ENCODE measurements at regions not wholly inside any gene's neighbourhood (a gene's known extent, or its start where the extent isn't known, plus 50 kb on each side); places are given as distances from the start of the nearest gene placed in this dataset.
"Not testable (repeated sequence)": the region's sequence is repeated elsewhere in the genome, so short reads cannot be mapped to it uniquely, and the experiment has no call there.

GRCh38 chr3:106398891-106399600 lies 530.2 kb upstream of the CBLB start:
- DNase-seq (ENCODE audit: low spot score): no peak

GRCh38 chr3:106399761-106400160 lies 530.9 kb upstream of the CBLB start:
- DNase-seq (ENCODE audit: low spot score): no peak

- no peak for DNase-seq (ENCODE audit: low spot score)
Observed at GRCh38 chr3:106401666-106402490, 533.1 kb upstream of the CBLB start.

GRCh38 chr3:106403371-106404145 lies 534.7 kb upstream of the CBLB start:
- DNase-seq (ENCODE audit: low spot score): no peak

GRCh38 chr3:106413683-106414082 lies 544.9 kb upstream of the CBLB start:
- DNase-seq (ENCODE audit: low spot score): no peak

DNA sequence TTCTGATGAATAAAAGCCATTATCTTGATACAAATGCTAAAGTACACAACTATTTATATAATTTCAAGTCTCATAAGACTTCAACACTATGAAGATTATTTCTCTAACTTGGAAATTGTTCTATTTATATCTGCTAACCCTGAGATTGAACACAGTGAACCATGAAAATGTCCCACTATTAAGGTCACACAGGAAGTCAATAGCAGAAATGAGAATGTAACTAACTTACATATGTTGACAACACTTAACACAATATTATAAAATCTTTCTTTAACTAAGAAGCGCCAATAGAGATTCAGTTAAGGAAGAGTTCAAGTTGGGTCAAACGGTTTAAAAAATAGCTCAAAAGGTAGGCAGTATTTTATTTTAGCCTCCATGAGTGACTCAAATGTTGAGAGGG lies 551.8 kb upstream of the CBLB start:
- DNase-seq (ENCODE audit: low spot score): no peak

DNA sequence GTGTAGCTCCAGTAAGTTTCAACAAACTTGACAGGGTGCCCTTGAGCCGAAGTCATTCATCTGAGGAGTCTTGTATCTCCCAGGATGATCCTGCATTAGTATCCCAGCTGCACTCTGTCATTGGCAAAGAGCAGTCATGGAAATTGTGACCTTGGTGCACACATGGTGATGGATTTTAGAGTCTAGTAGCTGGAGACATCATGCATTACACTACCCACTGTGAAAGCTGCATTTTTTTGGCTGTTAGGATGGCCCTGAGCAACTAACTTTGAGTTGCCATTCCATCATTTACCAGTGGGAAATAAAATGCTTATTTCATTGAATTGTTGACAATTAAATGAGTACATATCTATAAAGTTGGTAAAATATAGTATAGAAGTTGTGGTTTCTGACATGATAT lies 552.6 kb upstream of the CBLB start:
- DNase-seq (ENCODE audit: low spot score): no peak

DNA sequence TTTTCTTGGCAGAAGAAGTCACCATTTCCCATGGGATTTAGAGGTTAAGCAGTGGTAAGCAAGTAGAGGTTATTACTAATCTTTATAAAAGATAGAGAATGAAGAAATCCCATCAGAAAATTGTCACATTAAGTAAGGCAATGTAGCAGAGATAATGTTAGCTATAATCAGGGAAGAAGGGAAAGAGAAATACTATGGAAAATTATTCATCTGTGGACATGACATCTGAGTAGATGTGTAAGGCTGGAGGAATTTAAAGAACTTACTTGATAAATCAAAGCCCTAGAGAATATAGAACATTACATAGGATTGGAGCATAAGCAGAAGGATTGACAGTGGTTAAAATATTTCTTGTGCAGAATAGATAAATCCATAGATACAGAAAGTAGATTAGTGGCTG lies 553.1 kb upstream of the CBLB start:
- no peak for DNase-seq (ENCODE audit: low spot score)

DNA sequence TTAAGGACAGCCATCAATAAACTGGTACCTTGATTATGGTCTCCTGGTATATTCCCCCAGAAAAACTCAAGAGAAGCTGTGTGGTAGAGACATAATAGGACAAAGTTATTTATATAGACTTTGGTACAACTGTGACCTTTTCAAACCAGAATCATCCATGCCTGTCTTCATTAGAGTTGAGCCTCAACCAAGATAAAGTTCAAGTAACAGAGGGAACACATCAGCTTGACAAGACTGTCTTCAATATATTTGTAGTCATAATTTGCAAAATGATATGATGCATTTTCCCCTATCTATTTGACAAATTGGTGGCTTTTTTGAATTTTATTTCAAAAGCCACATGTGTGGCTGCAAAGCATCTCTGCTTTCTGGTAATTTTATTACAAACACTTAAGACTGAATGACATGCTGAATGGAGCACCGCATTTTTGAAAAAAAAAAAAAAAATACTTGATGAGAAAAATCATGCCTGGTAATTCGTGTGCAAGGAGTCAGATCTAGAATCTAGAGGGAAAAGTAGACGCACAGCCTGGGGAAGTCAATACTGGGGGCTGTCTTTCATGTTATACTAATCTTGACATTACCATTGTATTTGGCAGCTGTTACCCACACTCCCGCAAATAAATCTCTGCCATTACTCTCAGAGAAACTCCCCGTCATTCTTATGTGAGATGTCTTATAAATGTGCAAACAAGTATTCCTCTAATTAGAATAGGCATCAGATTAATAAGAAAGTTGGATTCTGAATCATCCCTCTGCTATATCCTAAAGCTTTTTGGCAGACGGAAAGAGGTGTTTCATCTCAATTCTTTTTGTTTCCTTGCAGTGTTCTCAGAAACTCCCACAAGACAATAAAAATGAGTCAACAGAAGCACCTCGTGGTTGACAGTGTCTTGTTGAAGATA lies 554.8 kb upstream of the CBLB start:
- no peak for DNase-seq (ENCODE audit: low spot score)

- DNase-seq (ENCODE audit: low spot score): peak; percentile 45
Observed at GRCh38 chr3:106425026-106425425, 556.2 kb upstream of the CBLB start.

DNA sequence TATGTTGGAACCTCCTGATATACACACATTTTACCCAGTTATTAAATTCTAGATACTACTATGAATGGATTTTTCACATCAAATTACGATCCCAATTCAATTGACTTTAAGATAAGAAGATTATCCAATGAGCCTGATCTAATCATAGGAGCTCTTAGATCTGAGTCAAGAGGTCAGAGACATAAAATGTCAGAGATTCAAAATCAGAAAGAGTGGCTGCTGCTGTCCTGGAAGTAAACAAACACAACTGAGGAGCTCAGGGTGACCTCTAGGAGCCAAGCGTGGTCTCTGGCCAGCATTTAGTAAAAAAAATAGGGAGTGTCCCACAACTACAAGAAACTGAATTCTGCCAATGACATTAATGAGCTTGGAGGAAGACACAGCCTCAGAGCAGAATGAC lies 557.1 kb upstream of the CBLB start:
- no peak for DNase-seq (ENCODE audit: low spot score)

GRCh38 chr3:106428565-106428994 lies 559.8 kb upstream of the CBLB start:
- DNase-seq (ENCODE audit: low spot score): peak; percentile 90

DNA sequence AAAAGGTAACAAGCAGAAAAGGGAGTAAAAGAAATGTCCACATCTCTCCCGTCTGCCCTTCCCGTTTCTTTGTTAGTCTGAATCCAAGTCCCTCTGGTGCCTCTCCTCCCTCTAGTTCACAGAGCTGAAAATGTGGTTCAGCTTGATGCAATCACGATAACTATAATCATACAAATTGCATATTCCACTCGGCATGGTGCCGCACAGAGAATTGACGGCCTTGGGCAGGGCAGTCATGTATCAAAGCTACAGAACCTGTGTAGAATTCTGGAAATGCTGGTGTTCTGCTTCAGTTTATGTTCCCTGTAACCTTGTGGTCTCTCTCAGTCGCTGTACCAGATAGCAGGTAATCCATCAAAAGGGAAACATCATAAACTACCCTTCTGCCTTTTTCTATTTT lies 562.9 kb upstream of the CBLB start:
- DNase-seq (ENCODE audit: low spot score): no peak

DNA sequence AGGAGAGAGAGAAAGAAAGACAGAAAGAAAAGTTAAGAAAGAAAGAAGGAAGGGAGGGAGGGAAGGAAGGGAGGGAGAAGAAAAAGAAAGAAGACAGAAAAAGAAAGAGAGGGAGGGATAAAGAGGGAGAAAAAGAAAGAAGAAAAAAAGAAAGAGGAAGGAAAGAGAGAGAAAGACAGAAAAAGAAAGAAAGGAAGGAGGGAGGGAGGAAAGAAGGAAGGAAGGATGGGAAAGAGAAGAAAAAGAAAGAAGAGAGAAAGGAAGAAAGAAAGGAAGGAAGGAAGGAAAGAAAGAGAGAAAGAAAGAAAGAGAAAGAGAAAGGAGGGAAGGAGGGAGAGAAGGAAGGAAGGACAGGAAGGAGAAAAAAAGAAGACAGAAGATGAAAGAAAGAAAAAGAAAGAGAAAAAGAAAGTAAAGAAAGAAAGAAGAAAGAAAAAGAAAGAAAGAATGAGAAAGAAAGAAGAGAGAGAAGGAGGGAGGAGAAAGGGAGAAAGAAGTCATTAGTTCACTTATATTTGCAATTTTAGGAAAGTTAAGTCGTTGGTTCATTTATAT lies 567.2 kb upstream of the CBLB start:
- no peak for DNase-seq (ENCODE audit: low spot score)

GRCh38 chr3:106438887-106439286 lies 570.1 kb upstream of the CBLB start:
- no peak for DNase-seq (ENCODE audit: low spot score)

DNA sequence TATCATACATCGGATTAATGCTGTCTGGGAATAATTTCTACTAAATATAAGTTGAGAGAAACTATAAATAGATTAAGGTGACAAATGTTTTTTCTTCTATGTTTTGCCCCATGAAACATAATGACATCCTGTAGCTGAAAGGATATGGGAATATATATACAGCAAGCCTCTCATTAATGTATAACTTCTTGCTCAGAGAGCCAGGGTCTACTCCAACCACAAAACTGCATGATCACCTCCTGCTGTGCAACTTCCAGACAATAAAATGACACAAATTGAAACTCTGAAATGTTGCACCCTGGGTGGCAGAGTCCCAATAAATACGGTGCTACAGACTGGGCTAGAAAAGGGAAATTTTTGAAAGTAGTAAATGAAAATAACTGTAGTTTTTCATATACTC lies 571.9 kb upstream of the CBLB start:
- DNase-seq (ENCODE audit: low spot score): no peak

DNA sequence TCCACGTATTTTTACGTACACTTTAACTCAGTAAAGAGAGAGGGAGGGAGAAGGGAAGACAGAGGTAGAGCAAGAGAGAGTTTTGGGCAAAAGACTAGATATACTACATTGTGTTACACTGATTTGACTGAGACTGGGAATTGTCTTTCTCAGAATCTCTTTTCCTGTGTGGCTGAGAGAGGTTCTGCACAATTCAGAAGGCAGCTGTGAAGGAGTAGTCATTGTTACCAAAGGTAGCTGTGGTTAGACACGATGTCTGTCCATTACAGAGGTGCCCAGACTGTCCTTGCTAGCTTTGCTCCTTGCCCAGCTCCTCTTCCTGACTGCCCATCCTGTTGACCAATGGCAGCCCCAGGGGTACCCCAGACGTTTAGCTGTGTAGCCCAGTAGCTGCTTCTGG lies 577.5 kb upstream of the CBLB start:
- no peak for DNase-seq (ENCODE audit: low spot score)

DNA sequence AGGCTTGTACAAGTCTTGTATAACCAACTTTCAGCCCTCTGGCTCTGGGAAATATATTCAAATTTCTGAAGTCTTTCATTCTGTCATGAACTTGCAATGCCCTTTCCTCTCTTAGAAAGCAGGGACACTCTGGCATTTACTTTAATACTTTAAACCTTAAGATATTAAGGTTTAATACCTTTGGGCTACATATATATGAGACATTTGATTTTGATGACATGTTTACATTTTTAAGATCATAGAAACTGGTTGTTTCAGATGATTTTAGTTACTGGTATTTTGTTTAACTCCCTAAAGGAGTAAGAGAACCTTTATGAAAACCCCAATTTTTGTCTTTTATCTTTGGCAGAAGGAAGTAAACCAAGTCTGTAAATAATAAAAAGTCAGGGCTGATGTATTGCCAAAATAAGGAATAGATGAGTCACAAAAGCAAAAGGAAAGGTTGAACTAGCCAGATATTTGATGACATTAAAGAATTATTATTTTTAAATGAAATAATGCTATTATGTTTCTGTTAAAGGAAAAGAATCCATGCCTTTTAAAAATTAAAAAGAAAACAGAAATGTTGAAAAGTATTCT lies 579.0 kb upstream of the CBLB start:
- no peak for DNase-seq (ENCODE audit: low spot score)

GRCh38 chr3:106448372-106448966 lies 579.7 kb upstream of the CBLB start:
- DNase-seq (ENCODE audit: low spot score): not testable (repeated sequence)

- DNase-seq (ENCODE audit: low spot score): no peak
Observed at GRCh38 chr3:106452096-106452495, 583.3 kb upstream of the CBLB start.

DNA sequence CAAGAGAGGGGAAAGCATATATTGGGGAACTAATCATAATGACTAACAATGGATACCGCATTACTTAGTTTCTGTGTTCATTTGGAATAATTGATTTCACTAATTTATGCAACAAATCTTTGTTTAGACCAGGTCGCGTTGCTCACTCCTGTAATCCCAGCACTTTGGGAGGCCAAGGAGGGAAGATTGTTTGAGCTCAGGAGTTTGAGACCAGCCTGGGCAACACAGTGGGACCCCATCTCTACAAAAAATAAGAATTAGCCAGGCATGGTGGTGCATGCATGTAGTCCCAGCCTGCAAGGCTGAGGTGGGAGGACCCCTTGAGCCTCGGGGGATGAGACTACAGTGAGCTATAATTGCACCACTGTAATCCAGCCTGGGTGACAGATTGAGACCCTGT lies 585.7 kb upstream of the CBLB start:
- DNase-seq (ENCODE audit: low spot score): no peak
